ENCODE measurements at regions not wholly inside any gene's neighbourhood (a gene's known extent, or its start where the extent isn't known, plus 50 kb on each side); places are given as distances from the start of the nearest gene placed in this dataset.

DNA sequence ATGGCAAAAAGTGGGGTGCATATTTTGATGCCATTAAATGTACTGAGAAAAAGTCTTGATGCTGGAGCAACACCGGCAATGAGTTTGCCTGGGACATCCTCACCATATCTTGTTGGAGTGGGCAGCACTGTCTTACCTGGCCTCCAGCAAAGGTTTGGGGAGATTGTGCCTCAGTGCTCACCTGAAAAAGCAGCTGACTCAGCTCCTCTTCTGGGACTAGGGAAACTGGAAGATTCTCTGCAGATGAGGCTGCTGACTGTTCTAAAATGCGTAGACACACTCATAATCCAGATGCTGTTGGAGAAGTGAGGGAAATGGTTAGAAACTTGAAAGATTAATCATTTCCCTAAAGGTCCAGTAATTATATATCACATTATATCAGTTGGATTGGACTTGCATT lies 593.7 kb upstream of the HS3ST1 start (continued):
- TF ChIP-seq, protein P1, sequence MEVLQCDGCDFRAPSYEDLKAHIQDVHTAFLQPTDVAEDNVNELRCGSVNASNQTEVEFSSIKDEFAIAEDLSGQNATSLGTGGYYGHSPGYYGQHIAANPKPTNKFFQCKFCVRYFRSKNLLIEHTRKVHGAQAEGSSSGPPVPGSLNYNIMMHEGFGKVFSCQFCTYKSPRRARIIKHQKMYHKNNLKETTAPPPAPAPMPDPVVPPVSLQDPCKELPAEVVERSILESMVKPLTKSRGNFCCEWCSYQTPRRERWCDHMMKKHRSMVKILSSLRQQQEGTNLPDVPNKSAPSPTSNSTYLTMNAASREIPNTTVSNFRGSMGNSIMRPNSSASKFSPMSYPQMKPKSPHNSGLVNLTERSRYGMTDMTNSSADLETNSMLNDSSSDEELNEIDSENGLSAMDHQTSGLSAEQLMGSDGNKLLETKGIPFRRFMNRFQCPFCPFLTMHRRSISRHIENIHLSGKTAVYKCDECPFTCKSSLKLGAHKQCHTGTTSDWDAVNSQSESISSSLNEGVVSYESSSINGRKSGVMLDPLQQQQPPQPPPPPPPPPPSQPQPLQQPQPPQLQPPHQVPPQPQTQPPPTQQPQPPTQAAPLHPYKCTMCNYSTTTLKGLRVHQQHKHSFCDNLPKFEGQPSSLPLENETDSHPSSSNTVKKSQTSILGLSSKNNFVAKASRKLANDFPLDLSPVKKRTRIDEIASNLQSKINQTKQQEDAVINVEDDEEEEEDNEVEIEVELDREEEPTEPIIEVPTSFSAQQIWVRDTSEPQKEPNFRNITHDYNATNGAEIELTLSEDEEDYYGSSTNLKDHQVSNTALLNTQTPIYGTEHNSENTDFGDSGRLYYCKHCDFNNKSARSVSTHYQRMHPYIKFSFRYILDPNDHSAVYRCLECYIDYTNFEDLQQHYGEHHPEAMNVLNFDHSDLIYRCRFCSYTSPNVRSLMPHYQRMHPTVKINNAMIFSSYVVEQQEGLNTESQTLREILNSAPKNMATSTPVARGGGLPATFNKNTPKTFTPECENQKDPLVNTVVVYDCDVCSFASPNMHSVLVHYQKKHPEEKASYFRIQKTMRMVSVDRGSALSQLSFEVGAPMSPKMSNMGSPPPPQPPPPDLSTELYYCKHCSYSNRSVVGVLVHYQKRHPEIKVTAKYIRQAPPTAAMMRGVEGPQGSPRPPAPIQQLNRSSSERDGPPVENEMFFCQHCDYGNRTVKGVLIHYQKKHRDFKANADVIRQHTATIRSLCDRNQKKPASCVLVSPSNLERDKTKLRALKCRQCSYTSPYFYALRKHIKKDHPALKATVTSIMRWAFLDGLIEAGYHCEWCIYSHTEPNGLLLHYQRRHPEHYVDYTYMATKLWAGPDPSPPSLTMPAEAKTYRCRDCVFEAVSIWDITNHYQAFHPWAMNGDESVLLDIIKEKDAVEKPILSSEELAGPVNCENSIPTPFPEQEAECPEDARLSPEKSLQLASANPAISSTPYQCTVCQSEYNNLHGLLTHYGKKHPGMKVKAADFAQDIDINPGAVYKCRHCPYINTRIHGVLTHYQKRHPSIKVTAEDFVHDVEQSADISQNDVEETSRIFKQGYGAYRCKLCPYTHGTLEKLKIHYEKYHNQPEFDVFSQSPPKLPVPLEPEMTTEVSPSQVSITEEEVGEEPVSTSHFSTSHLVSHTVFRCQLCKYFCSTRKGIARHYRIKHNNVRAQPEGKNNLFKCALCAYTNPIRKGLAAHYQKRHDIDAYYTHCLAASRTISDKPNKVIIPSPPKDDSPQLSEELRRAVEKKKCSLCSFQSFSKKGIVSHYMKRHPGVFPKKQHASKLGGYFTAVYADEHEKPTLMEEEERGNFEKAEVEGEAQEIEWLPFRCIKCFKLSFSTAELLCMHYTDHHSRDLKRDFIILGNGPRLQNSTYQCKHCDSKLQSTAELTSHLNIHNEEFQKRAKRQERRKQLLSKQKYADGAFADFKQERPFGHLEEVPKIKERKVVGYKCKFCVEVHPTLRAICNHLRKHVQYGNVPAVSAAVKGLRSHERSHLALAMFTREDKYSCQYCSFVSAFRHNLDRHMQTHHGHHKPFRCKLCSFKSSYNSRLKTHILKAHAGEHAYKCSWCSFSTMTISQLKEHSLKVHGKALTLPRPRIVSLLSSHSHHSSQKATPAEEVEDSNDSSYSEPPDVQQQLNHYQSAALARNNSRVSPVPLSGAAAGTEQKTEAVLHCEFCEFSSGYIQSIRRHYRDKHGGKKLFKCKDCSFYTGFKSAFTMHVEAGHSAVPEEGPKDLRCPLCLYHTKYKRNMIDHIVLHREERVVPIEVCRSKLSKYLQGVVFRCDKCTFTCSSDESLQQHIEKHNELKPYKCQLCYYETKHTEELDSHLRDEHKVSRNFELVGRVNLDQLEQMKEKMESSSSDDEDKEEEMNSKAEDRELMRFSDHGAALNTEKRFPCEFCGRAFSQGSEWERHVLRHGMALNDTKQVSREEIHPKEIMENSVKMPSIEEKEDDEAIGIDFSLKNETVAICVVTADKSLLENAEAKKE (CRISPR knock-in tag; IDR thresholded peaks at IDR 0.05), result no peak
- TF ChIP-seq, protein P2, sequence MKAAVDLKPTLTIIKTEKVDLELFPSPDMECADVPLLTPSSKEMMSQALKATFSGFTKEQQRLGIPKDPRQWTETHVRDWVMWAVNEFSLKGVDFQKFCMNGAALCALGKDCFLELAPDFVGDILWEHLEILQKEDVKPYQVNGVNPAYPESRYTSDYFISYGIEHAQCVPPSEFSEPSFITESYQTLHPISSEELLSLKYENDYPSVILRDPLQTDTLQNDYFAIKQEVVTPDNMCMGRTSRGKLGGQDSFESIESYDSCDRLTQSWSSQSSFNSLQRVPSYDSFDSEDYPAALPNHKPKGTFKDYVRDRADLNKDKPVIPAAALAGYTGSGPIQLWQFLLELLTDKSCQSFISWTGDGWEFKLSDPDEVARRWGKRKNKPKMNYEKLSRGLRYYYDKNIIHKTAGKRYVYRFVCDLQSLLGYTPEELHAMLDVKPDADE (IDR thresholded peaks at IDR 0.05), result no peak
- TF ChIP-seq ZNF331 (CRISPR knock-in tag; IDR thresholded peaks at IDR 0.05; ENCODE audit: low read depth), result no peak

DNA sequence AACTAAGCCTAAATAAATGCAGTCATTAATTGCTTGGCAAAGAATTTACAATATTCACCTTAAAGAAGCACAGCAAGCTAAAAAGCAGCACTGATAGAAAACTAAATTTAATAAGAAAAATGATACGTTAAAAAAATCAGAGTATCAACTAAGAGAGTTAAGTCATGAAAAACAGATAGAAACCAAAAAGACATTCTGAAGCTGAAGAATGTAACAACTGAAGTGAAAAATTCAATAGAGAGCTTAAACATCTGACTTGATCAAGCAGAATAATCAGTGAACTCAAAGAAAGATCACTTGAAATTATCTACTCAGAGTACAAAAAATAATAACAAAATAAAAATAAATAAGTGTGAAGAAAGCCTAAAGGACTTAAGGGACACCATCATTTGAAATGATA lies 588.0 kb upstream of the HS3ST1 start:
- Histone ChIP-seq H3K4me2 (no peak overlapping the region), H3K4me3 (no peak overlapping the region), H3K27me3 (ENCODE audit: insufficient read depth) (no peaks in the 10 kb centered on the region), H3K9me2 (ENCODE audit: insufficient read depth) (no peaks in the 10 kb centered on the region), H3K36me3 (ENCODE audit: insufficient read depth) (no peaks in the 10 kb centered on the region; the same call in none of the 2 replicates), H4K20me1 (replicated peaks; ENCODE audit: insufficient read depth) (no peaks in the 10 kb centered on the region), H3K27ac (ENCODE audit: low read depth) (no peak overlapping the region), H2AFZ (no peak overlapping the region), H3K4me1 (ENCODE audit: insufficient read depth) (no peaks in the 10 kb centered on the region), H3F3A (replicated peaks; ENCODE audit: low read depth) (no peaks in the 10 kb centered on the region), H3K79me2 (replicated peaks; ENCODE audit: insufficient read depth) (no peaks in the 10 kb centered on the region)
- no peaks in the 10 kb centered on the region for H3K27me3 Mint-ChIP-seq (ENCODE audit: insufficient read depth, low read depth, poor library complexity)
- ATAC-seq (no peak), DNase-seq (ENCODE audit: low spot score) (no peak)
- no peak overlapping the region for H3K4me3 Mint-ChIP-seq
- no peak overlapping the region for H3K27ac Mint-ChIP-seq
- no peaks in the 10 kb centered on the region for H3K4me1 Mint-ChIP-seq
- peaks cover 3% of the 10 kb centered on the region; the same call in 2 of the 3 replicates for H3K36me3 Mint-ChIP-seq (ENCODE audit: low read depth)
- peaks cover 20% of the 10 kb centered on the region; the same call in 2 of the 3 replicates for H3K9me3 Mint-ChIP-seq
- TF ChIP-seq, protein P3, sequence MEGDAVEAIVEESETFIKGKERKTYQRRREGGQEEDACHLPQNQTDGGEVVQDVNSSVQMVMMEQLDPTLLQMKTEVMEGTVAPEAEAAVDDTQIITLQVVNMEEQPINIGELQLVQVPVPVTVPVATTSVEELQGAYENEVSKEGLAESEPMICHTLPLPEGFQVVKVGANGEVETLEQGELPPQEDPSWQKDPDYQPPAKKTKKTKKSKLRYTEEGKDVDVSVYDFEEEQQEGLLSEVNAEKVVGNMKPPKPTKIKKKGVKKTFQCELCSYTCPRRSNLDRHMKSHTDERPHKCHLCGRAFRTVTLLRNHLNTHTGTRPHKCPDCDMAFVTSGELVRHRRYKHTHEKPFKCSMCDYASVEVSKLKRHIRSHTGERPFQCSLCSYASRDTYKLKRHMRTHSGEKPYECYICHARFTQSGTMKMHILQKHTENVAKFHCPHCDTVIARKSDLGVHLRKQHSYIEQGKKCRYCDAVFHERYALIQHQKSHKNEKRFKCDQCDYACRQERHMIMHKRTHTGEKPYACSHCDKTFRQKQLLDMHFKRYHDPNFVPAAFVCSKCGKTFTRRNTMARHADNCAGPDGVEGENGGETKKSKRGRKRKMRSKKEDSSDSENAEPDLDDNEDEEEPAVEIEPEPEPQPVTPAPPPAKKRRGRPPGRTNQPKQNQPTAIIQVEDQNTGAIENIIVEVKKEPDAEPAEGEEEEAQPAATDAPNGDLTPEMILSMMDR (conservative IDR thresholded peaks at IDR 0.05; ENCODE audit: low read depth in 2 of 2), result no peak
- TF ChIP-seq JUNB (IDR thresholded peaks at IDR 0.05; ENCODE audit: unreplicated experiment) (no peak), POLR2AphosphoS5 (IDR thresholded peaks at IDR 0.05; ENCODE audit: low read depth) (no peak)
- TF ChIP-seq, protein P2 (IDR thresholded peaks at IDR 0.05), result no peak
- TF ChIP-seq, protein P4, sequence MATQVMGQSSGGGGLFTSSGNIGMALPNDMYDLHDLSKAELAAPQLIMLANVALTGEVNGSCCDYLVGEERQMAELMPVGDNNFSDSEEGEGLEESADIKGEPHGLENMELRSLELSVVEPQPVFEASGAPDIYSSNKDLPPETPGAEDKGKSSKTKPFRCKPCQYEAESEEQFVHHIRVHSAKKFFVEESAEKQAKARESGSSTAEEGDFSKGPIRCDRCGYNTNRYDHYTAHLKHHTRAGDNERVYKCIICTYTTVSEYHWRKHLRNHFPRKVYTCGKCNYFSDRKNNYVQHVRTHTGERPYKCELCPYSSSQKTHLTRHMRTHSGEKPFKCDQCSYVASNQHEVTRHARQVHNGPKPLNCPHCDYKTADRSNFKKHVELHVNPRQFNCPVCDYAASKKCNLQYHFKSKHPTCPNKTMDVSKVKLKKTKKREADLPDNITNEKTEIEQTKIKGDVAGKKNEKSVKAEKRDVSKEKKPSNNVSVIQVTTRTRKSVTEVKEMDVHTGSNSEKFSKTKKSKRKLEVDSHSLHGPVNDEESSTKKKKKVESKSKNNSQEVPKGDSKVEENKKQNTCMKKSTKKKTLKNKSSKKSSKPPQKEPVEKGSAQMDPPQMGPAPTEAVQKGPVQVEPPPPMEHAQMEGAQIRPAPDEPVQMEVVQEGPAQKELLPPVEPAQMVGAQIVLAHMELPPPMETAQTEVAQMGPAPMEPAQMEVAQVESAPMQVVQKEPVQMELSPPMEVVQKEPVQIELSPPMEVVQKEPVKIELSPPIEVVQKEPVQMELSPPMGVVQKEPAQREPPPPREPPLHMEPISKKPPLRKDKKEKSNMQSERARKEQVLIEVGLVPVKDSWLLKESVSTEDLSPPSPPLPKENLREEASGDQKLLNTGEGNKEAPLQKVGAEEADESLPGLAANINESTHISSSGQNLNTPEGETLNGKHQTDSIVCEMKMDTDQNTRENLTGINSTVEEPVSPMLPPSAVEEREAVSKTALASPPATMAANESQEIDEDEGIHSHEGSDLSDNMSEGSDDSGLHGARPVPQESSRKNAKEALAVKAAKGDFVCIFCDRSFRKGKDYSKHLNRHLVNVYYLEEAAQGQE (IDR thresholded peaks at IDR 0.05; ENCODE audit: unreplicated experiment), result no peak
